NB4 (cell line): ENCODE measurements at regions not wholly inside any gene's neighbourhood (a gene's known extent, or its start where the extent isn't known, plus 50 kb on each side); places are given as distances from the start of the nearest gene placed in this dataset.

ENCODE experiments used
- DNase-seq: peaks from one replicate; pipeline ENCODE4 v3.0.0; 2010; ENCODE audit warnings: low read depth
- H3K4me3 ChIP-seq: one replicate; pipeline ENCODE4 v1.5.1; 2011; ENCODE audit warnings: mild to moderate bottlenecking, low read depth, low read length, moderate library complexity
- CTCF ChIP-seq: IDR thresholded peaks from one replicate; pipeline ENCODE4 v1.5.1; 2012; ENCODE audit warnings: low read depth, low read length
- MAX ChIP-seq: IDR thresholded peaks from 2 replicates; pipeline ENCODE4 v1.6.1; 2011; ENCODE audit warnings: low read depth, low read length
- MYC ChIP-seq: IDR thresholded peaks from 2 replicates; pipeline ENCODE4 v1.6.1; 2011; ENCODE audit warnings: low read depth, low read length
- POLR2A ChIP-seq: IDR thresholded peaks from 2 replicates; pipeline ENCODE4 v1.6.1; 2011; ENCODE audit warnings: mild to moderate bottlenecking; ENCODE audit not compliant: insufficient read length; ENCODE audit errors: extremely low read depth

DNA sequence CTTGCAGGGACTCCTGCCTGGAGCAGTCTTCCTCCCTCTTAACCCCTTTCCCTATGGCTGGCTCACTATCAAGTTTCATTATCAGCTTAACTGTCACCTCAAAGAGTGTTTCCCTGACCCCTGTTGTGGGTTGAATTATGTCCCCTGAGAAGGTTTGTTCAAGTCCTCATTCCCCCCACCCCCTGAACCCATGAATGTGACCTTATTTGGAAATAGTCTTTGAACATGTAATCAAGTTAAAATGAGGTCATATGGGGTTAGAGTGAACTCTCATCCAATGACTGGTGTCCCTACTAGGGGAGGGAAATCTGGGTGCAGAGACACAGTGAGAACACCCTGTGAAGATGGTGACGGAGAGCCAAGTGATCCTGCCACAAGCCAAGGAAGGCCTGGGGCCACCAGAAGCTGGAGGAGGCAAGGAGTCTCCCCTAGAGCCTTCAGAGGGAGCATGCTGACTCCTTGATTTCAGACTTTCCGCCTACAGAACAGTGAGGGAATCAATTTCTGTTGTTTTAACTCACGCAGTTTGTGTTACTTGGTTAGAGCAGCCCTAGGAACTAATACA is 165.2 kb upstream of the TOP1 start:
- no peak for DNase-seq
- H3K4me3 ChIP-seq: no peak overlapping the region
- TF ChIP-seq CTCF (no peak), POLR2A (no peak), MYC (no peak), MAX (no peak)

DNA sequence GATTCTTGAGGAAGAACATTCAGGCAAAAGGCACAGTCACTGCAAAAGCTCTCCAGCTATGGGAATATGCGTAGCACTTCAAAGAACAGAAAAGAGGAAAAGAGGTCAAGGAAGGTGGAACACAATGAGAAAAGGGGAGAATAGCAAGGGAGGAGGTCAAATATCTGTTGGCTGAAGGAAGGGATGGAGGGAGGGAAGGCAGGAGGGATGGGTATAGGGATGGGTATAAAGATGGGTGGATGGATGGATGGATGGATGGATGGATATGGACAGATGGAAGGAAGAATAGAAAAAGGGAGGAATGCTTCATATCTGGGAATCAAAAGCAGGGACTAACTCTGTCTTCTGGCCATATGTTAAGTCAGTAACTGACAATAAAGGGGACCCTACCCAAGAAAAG is 164.2 kb upstream of the TOP1 start:
- no peak overlapping the region for H3K4me3 ChIP-seq
- DNase-seq: no peak
- no peak for TF ChIP-seq MYC
- TF ChIP-seq MAX: no peak

DNA sequence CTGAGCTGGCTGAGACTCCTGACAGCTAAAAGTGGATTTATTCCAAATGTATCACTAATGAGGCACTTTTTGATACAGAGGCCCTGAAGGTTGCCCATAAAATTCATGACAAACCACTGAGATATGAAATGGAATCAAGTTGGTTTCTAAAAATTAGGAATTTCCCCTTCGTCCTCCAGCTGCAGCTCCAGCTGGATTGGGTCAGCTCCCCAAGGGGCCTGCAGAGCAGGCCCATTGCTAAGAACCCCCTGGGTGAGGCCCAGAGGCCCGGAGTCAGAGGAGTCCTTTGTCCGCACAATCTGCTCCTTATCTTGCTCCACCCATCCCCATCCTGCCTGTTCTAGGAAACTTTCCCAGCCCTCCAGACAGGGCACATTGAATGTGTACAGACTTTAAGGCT is 163.5 kb upstream of the TOP1 start:
- H3K4me3 ChIP-seq: no peak overlapping the region
- no peak for DNase-seq
- TF ChIP-seq MYC (no peak), CTCF (no peak), MAX (no peak), POLR2A (no peak)

GRCh38 chr20:40866056-40866455 is 162.6 kb upstream of the TOP1 start:
- no peak for DNase-seq
- TF ChIP-seq MYC (no peak), CTCF (no peak), POLR2A (no peak), MAX (no peak)
- H3K4me3 ChIP-seq: no peak overlapping the region

- H3K4me3 ChIP-seq: no peak overlapping the region
- no peak for DNase-seq
- no peak for TF ChIP-seq CTCF
- TF ChIP-seq POLR2A: no peak
- no peak for TF ChIP-seq MAX
- no peak for TF ChIP-seq MYC
These were observed 159.9 kb upstream of the TOP1 start for GRCh38 chr20:40868551-40869217.

GRCh38 chr20:40869218-40870147 is 159.1 kb upstream of the TOP1 start:
- no peak for TF ChIP-seq MAX
- no peak for TF ChIP-seq POLR2A
- TF ChIP-seq CTCF: no peak
- TF ChIP-seq MYC: no peak
- DNase-seq: no peak
- no peak overlapping the region for H3K4me3 ChIP-seq
